Stomach (tissue), 8 donors: ENCODE measurements at regions not wholly inside any gene's neighbourhood (a gene's known extent, or its start where the extent isn't known, plus 50 kb on each side); places are given as distances from the start of the nearest gene placed in this dataset.
A peak's percentile ranks its signal among the peaks of the same experiment; 100 is the strongest.

Experiments used
- DNase-seq, 2 donors: peaks; one replicate each; pipeline versions ENCODE4 v3.0.0 to v3.0.0-alpha.2; 2013 to 2019
- H3K27ac ChIP-seq, 5 donors: fragments of 200-600 bp in 4 of 5; sonication (generic) in 4 of 5; one replicate each; pipeline ENCODE4 v1.5.1; 2013 to 2019; ENCODE audit warnings: mild to moderate bottlenecking in 1 of 5, moderate library complexity in 1 of 5
- H3K27me3 ChIP-seq, 3 donors: fragments of 200-600 bp; sonication (generic); one replicate each; pipeline ENCODE4 v1.5.1; 2017 to 2019; ENCODE audit warnings: mixed run types in 1 of 3
- H3K36me3 ChIP-seq, 4 donors: fragments of 200-600 bp; sonication (generic); 1 replicate in 3 of 4; 2 replicates in 1 of 4; pipeline ENCODE4 v1.5.1; 2016 to 2019
- H3K4me1 ChIP-seq, 4 donors: fragments of 200-600 bp; sonication (generic); one replicate each; pipeline ENCODE4 v1.5.1; 2016 to 2019
- H3K4me3 ChIP-seq, 4 donors: fragments of 200-600 bp; sonication (generic) in 3 of 4; one replicate each; pipeline ENCODE4 v1.5.1; 2016 to 2019; ENCODE audit warnings: mild to moderate bottlenecking in 1 of 4
- H3K9me3 ChIP-seq, 4 donors: fragments of 200-600 bp; sonication (generic); one replicate each; pipeline ENCODE4 v1.5.1; 2016 to 2019
- CTCF ChIP-seq, 7 experiments: fragments of 450-650 bp in 4 of 7; fragments of 200-600 bp in 3 of 7; sonication (generic) in 3 of 7; IDR thresholded peaks; one replicate each; pipeline ENCODE4 v1.5.1; 2016 to 2019; ENCODE audit warnings: antibody characterized with exemption in 7 of 7, control low read depth in 2 of 7, mild to moderate bottlenecking in 1 of 7
- EP300 ChIP-seq: sonication (generic); formaldehyde crosslinking; IDR thresholded peaks from one replicate; pipeline ENCODE4 v1.6.1; 2017; ENCODE audit warnings: antibody characterized with exemption
- POLR2A ChIP-seq, 4 donors: fragments of 450-650 bp; IDR thresholded peaks; one replicate each; pipeline ENCODE4 v1.6.1; 2016; ENCODE audit warnings: antibody characterized with exemption in 4 of 4, control low read depth in 2 of 4, mild to moderate bottlenecking in 1 of 4, moderate library complexity in 1 of 4
- POLR2AphosphoS5 ChIP-seq, 3 donors: sonication (generic); formaldehyde crosslinking; IDR thresholded peaks; one replicate each; pipeline ENCODE4 v1.6.1; 2016; ENCODE audit warnings: antibody characterized with exemption in 3 of 3
- WGBS, 5 donors: extraction: QIAGEN DNeasy Blood & Tissue Kit in 3 of 5; methylation state at CpG; one replicate each; pipeline versions ENCODE4 v1.1.5 to v1.1.7; 2013 to 2018; 5-methylcytosine and 5-hydroxymethylcytosine counted together
- intact Hi-C: fragments of 100-400 bp; cut with DNase I; formaldehyde crosslinking; loops from one replicate; pipeline ENCODE4 v1.15.1; 2023; ENCODE audit warnings: low total_unique reads
- donor health status: healthy with polysubstance abuse.
- donor health status: Bipolar disorder and iron deficiency.
- donor health status: healthy.

- H3K9me3 ChIP-seq, result no peaks in the 10 kb centered on the region
- H3K4me3 ChIP-seq, result no peak overlapping the region
- H3K36me3 ChIP-seq, result no peaks in the 10 kb centered on the region
- TF ChIP-seq POLR2A (IDR thresholded peaks at IDR 0.05) (no peak), CTCF (IDR thresholded peaks at IDR 0.05) (no peak), POLR2AphosphoS5 (IDR thresholded peaks at IDR 0.05) (no peak), EP300 (no peak)
- intact Hi-C loops, result no loop called here
- no peaks in the 10 kb centered on the region for H3K27me3 ChIP-seq
- H3K27ac ChIP-seq, result no peak overlapping the region
- 72 to 80% (median 75%) methylated on average over 4 of the region's 4 CpGs for WGBS, 5 donors
- no peaks in the 10 kb centered on the region for H3K4me1 ChIP-seq
- DNase-seq, result no peak
Measured at GRCh38 chr10:55464083-55464482, 663.1 kb upstream of the PCDH15 start.

GRCh38 chr10:55460008-55460407 lies 659.0 kb upstream of the PCDH15 start:
- intact Hi-C loops, result no loop called here
- 81 to 87% (median 83%) methylated on average over 3 of the region's 3 CpGs for WGBS, 5 donors
- H3K4me3 ChIP-seq, result no peak overlapping the region

GRCh38 chr10:55449981-55450380 lies 649.0 kb upstream of the PCDH15 start:
- Histone ChIP-seq H3K4me3 (no peak overlapping the region), H3K9me3 (no peaks in the 10 kb centered on the region), H3K4me1 (no peaks in the 10 kb centered on the region), H3K36me3 (no peaks in the 10 kb centered on the region), H3K27ac (no peak overlapping the region), H3K27me3 (no peaks in the 10 kb centered on the region)
- peak in 1 of 2 donors; percentile 2 for DNase-seq
- TF ChIP-seq EP300 (no peak), POLR2A (IDR thresholded peaks at IDR 0.05) (no peak), CTCF (IDR thresholded peaks at IDR 0.05) (no peak)
- 32 to 56% (median 44%) methylated on average over 2 of the region's 2 CpGs for WGBS, 5 donors
- intact Hi-C loops, result no loop called here

More at GRCh38 chr10:55460008-55460407, 659.0 kb upstream of the PCDH15 start:
- H3K9me3 ChIP-seq, result no peaks in the 10 kb centered on the region
- no peak overlapping the region for H3K27ac ChIP-seq
- no peaks in the 10 kb centered on the region for H3K4me1 ChIP-seq
- no peaks in the 10 kb centered on the region for H3K27me3 ChIP-seq
- DNase-seq, result no peak
- no peaks in the 10 kb centered on the region for H3K36me3 ChIP-seq
- TF ChIP-seq POLR2AphosphoS5 (IDR thresholded peaks at IDR 0.05) (no peak), EP300 (no peak), CTCF (IDR thresholded peaks at IDR 0.05) (no peak), POLR2A (IDR thresholded peaks at IDR 0.05) (no peak)

- Histone ChIP-seq H3K27ac (no peak overlapping the region), H3K4me3 (no peak overlapping the region), H3K36me3 (no peaks in the 10 kb centered on the region), H3K4me1 (no peaks in the 10 kb centered on the region), H3K27me3 (no peaks in the 10 kb centered on the region), H3K9me3 (peaks cover 0 to 4% (median 0%) of the 10 kb centered on the region in 4 donors)
- 86 to 90% (median 86%) methylated on average over 5 of the region's 5 CpGs for WGBS, 5 donors
- no peak for DNase-seq
- intact Hi-C loops, result no loop called here
- TF ChIP-seq EP300 (no peak), POLR2AphosphoS5 (IDR thresholded peaks at IDR 0.05) (no peak), CTCF (IDR thresholded peaks at IDR 0.05) (no peak), POLR2A (IDR thresholded peaks at IDR 0.05) (no peak)
Measured at GRCh38 chr10:55446441-55447002, 645.5 kb upstream of the PCDH15 start.
